Hypothalamus (tissue), 51 donors: ENCODE measurements at regions not wholly inside any gene's neighbourhood (a gene's known extent, or its start where the extent isn't known, plus 50 kb on each side); places are given as distances from the start of the nearest gene placed in this dataset.

Source experiments
- DNase-seq, 51 donors: peaks; one replicate each; lab custom pipeline; 2025; lab: John Stamatoyannopoulos, UW

GRCh38 chr16:13781575-13782338 is 138.2 kb upstream of the ERCC4 start:
- DNase-seq = no peak

GRCh38 chr16:13791095-13791494 is 128.9 kb upstream of the ERCC4 start:
- no peak for DNase-seq

- DNase-seq = peak in 34 of 51 donors; percentile 0 to 53 (median 8)
Observed at GRCh38 chr16:13793841-13794409, 126.0 kb upstream of the ERCC4 start.

GRCh38 chr16:13795131-13795530 is 124.8 kb upstream of the ERCC4 start:
- no peak for DNase-seq

GRCh38 chr16:13797718-13798117 is 122.2 kb upstream of the ERCC4 start:
- DNase-seq = no peak

DNA sequence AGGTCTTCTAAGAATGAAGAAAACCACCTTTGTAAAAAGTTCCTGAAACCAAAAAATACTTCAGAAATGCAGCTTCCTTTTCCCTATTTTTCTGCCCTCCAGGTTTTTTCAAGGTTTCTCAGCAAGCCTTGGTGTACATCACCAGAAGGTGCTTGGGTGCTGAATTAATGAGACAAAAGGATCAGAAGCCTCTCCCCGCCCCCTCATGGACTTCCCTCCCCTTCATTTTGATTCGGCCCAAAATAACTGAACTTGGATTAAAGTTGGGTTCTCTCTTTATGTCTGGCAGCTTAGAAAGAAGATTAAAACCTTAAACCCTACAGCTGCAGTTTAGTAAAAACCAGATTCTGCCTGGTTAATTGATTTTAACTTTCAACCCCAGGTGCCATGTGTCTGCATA is 121.7 kb upstream of the ERCC4 start:
- DNase-seq = no peak

DNA sequence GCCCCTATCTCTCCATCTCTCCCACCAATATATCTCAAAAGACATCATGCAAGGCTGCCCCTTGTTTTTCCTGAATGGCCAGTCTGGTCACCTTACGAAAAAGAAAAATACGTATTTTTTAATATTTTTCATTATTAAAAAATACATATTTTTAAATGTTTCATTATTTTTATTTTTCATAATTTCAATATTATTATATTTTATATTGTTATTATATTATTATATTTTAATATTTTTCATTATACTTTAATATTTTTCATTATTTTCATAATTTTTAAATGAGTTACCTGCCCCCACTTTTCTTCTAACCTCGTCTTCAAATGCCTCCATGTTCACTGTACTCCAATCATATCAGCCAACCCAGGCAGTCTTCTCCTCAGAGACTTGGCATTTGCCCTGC is 116.0 kb upstream of the ERCC4 start:
- DNase-seq = no peak

- DNase-seq = no peak
Observed at GRCh38 chr16:13805951-13806350, 114.0 kb upstream of the ERCC4 start.

DNA sequence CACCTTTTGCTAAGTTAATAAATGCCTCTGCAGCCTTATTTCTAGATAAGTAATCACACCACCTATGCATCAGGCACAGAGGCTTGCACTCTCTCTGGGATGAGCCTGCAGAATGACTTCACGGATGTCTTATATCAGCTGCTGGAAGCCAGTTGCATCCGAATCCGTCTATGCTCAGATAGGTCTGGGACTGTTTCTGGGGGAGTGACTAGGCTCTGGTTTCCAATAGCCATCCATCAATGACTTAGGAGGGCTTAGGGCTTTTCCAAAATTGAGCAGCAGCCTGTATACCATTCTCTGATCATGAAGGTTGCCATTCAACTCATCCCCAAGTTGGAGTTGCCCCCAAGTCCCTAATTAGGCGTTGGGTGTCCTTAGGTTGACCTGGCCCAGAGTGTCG is 113.3 kb upstream of the ERCC4 start:
- DNase-seq = no peak

DNA sequence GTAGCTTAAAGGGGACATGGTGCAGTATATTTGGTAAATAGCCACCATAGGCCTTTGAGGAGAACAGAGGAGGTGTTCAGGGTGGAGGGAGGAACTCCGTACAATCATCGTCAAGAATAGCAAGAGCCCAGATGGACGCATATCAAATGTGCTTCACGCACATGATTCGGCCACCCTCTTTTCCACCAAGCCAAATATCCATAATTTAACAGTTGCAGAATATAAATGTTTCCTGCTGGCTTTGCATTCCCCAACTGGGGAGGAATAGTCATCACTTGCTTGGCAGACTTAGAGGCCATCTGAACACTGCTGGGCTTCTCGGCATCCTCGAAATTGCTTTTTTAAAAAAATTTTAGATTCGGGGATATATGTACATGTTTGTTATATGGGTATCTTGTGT is 111.9 kb upstream of the ERCC4 start:
- DNase-seq = no peak

DNA sequence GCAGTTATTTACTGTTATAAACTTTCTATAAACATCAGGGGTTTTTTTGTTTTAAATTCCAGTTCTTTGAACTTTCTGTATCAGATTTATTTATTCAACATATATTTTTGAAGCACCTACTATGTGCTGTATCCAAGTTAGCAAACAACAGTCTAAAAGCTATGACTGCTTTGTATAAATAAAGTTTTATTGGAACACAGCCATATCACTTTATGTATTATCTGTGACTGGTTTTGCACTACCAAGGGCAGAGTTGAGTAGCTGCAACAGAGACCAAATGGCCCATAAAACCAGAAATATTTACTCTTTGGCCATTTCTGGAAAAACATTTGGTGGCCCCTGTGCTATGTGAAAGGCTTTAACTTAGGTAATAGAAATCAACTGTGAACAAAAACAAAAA is 110.2 kb upstream of the ERCC4 start:
- DNase-seq = no peak

DNA sequence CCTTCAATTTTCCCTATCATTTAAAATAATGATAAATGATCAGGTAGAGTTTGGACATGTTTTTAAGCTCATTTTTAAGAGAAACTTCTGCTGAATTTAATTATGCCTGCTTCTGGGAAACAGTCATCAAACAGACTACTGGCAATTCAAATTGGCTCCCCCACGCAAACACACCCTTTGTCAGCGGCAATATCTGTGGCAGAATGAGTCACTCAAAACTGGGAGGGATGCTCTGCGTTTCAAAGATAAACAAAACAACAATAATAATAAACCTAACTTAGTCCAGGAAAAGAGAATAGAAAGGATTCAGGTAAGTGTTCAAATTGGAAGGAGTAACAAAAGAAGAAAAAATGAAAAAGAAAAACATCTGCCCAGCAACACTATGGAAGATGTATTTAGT is 108.1 kb upstream of the ERCC4 start:
- DNase-seq = peak in 1 of 51 donors; percentile 16

DNA sequence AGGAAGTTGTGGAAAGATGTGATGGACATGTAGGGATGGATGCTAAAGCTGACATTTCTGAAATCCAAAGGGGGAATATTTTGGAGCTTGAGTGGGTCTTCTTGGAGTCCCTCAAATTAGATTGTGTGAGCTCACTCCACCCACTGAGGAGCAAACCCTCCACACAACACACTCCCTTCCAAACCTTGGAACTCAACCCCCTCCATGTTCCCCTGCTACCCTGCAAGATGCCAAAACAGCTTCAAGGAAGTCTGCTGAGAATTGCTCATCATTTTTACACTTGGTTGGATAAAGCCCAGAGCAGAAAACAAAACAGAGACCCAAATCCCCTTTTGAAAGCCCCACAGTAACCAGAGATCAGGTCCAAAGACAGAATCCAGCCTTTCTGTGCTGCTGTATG is 103.3 kb upstream of the ERCC4 start:
- no peak for DNase-seq

DNA sequence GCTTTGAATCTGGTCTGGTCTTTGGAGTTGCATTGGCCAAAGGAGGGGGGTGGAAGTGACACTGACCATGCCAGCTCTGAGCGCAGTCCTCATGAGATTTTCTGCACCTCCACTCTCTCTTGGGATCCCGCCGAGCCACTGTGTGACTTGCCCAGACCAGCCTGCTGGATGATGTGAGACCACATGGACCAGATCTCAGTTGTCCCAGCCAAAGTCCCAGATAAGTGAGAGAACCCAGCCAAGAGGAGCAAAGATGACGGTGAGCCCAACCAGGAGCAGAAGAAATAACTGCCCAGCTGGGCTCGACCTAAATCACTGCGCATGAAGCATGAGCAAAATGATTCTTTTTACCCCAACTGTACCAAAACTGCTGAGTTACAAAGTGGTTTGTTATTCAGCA is 96.5 kb upstream of the ERCC4 start:
- DNase-seq = no peak

DNA sequence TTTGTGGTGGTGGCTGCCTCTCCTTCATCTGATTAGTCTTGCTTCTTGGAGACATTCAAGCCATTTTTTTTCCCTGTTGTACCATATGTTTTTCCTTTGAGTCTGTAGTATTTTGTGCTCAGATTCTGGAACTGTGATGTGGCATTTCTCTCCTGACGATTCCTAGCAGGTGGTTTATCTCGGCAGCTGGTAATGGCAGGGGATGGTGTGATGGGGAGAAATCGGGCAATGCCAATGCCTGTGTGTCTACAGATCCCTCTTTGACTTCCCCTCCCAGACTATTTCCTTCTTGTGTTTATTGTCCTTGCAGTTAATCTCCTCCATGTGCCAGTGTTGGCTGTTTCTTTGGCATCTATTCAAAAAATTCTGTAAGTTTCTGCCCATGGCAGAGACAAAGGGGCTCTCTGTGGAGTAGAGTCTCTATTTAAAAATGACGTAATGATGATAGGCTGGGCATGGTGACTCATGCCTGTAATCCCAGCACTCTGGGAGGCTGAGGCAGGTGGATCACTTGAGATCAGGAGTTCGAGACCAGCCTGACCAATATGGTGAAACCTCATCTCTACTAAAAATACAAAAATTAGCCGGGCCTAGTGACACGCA is 90.2 kb upstream of the ERCC4 start:
- peak in 2 of 51 donors; percentile 4 to 8 for DNase-seq

GRCh38 chr16:13833515-13833914 is 86.4 kb upstream of the ERCC4 start:
- DNase-seq = no peak

GRCh38 chr16:13835387-13835786 is 84.6 kb upstream of the ERCC4 start:
- no peak for DNase-seq

DNA sequence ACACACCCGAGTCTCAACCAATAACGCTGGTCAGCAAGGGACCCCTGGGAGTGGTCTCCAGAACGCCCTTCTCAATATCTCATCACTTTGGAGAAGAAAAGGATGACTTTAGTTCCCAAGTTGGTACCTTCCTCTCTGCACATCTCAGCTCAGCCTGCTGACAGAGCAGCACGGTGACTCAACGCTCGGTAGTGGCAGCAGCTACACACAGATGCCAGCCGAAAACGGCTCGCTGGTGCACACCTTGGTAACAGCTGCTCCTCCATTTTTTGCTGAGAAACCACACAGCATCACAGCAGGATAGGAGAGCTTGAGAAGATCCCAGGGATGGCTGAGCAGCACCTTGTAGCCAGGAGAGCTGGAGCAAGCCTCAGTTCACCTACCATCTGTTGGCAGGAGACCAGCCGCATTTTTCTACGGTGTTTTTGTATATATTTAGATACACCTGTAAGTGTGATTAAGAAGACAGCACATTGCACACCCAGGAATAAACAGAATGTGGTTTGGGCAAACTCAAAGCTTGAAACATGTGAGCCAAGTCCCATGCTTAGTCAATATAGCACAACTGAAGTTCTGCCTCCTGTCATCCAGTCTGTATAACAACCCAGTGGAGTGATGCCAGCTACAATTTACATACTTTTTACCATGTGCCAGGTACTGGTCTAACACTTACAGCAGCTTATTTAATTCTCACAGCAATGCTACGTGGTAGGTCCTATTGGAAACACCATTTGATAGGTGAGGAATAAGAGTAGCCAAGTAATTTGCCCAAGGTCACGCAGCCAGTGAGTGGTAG is 83.8 kb upstream of the ERCC4 start:
- DNase-seq = peak in 1 of 51 donors; percentile 2

- DNase-seq = no peak
Observed at GRCh38 chr16:13838401-13839190, 81.4 kb upstream of the ERCC4 start.

DNA sequence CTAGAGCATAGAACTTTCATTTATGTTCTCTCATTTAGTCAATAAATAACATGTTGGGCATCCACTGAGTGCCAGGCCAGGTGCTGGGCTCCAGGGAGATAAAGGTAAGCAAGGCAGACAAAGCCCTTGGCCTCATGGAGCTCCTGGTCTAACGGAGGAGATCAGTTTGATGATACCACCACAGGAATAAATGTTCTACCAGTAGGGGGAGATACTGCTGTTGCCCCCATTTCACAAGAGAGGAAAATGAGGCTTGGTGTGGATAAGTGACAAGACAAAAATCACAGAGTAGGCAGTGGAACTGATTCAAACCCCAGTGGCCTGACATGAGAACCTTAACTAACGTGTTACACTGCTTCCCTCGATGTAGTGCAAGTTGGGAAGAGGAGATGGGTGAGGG is 80.4 kb upstream of the ERCC4 start:
- DNase-seq = no peak

DNA sequence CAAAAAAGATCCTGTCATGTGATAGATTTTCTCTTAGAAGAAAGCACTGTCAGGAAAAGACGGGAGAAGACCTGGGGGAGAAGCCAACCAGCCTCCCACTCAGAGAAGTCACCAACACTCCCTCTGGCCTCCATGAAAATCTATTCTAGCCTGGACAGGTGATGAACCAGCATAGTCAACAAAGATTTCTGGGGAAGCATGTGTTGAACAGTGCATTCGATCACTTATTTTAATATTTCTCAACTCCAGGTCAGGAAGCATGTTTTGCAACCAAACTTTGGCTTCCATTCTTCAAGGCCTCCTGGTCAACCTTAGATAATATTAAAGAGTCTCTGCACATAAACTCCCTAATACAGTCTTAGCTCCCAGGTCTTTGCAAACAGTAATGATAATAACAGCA is 74.7 kb upstream of the ERCC4 start:
- no peak for DNase-seq
